ENCODE measurements at regions not wholly inside any gene's neighbourhood (a gene's known extent, or its start where the extent isn't known, plus 50 kb on each side); places are given as distances from the start of the nearest gene placed in this dataset.

GRCh38 chr2:239669181-239669898, 268.5 kb upstream of the HDAC4 start:
- Histone ChIP-seq H3K36me3 (no peaks in the 10 kb centered on the region), H4K20me1 (ENCODE audit: low read depth) (no peaks in the 10 kb centered on the region), H3F3A (ENCODE audit: low read depth) (no peaks in the 10 kb centered on the region), H3K27me3 (no peaks in the 10 kb centered on the region), H3K9ac (no peak overlapping the region), H3K79me2 (ENCODE audit: low read depth) (no peaks in the 10 kb centered on the region), H3K9me3 (ENCODE audit: low read depth) (no peaks in the 10 kb centered on the region), H2AFZ (replicated peaks) (no peak overlapping the region), H3K4me2 (no peak overlapping the region), H3K4me1 (no peaks in the 10 kb centered on the region), H3K4me3 (no peak overlapping the region), H3K27ac (no peak overlapping the region)
- Mint-ChIP-seq H3K4me1 (no peaks in the 10 kb centered on the region), H3K27me3 (ENCODE audit: insufficient read depth, low read depth) (peaks cover 11% of the 10 kb centered on the region), H3K27ac (no peak overlapping the region), H3K36me3 (no peaks in the 10 kb centered on the region), H3K9me3 (no peaks in the 10 kb centered on the region), H3K4me3 (no peak overlapping the region)
- TF ChIP-seq EZH2 (IDR thresholded peaks at IDR 0.05), result no peak
- no peak for TF ChIP-seq EZH2phosphoT487 (IDR thresholded peaks at IDR 0.05)
- TF ChIP-seq CTCF (IDR thresholded peaks at IDR 0.05), result no peak
- no peak for DNase-seq (ENCODE audit: low spot score)

- Histone ChIP-seq H3K27ac (no peak overlapping the region), H2AFZ (replicated peaks) (no peak overlapping the region), H3K9ac (no peak overlapping the region), H3F3A (ENCODE audit: low read depth) (no peaks in the 10 kb centered on the region), H3K36me3 (no peaks in the 10 kb centered on the region), H3K4me1 (no peaks in the 10 kb centered on the region), H3K9me3 (ENCODE audit: low read depth) (no peaks in the 10 kb centered on the region), H4K20me1 (ENCODE audit: low read depth) (no peaks in the 10 kb centered on the region), H3K79me2 (ENCODE audit: low read depth) (no peaks in the 10 kb centered on the region), H3K27me3 (no peaks in the 10 kb centered on the region), H3K4me2 (no peak overlapping the region), H3K4me3 (no peak overlapping the region)
- Mint-ChIP-seq H3K27me3 (ENCODE audit: insufficient read depth, low read depth) (peaks cover 9% of the 10 kb centered on the region), H3K4me3 (no peak overlapping the region), H3K4me1 (no peaks in the 10 kb centered on the region), H3K27ac (peak overlapping the region; percentile 29), H3K36me3 (no peaks in the 10 kb centered on the region), H3K9me3 (no peaks in the 10 kb centered on the region)
- TF ChIP-seq CTCF (IDR thresholded peaks at IDR 0.05), result no peak
- DNase-seq (ENCODE audit: low spot score), result no peak
Observed at GRCh38 chr2:239668651-239669050, 267.8 kb upstream of the HDAC4 start.

- Histone ChIP-seq H3K79me2 (ENCODE audit: low read depth) (no peaks in the 10 kb centered on the region), H3K4me1 (no peaks in the 10 kb centered on the region), H3K4me2 (no peak overlapping the region), H3F3A (ENCODE audit: low read depth) (no peaks in the 10 kb centered on the region), H3K9me3 (ENCODE audit: low read depth) (no peaks in the 10 kb centered on the region), H4K20me1 (ENCODE audit: low read depth) (no peaks in the 10 kb centered on the region), H3K27ac (no peak overlapping the region), H3K4me3 (no peak overlapping the region), H2AFZ (replicated peaks) (no peak overlapping the region), H3K36me3 (no peaks in the 10 kb centered on the region), H3K9ac (no peak overlapping the region), H3K27me3 (no peaks in the 10 kb centered on the region)
- no peak for DNase-seq (ENCODE audit: low spot score)
- peaks cover 1% of the 10 kb centered on the region for H3K4me1 Mint-ChIP-seq
- no peak for TF ChIP-seq EZH2 (IDR thresholded peaks at IDR 0.05)
- no peak for TF ChIP-seq EZH2phosphoT487 (IDR thresholded peaks at IDR 0.05)
- no peak for TF ChIP-seq CTCF (IDR thresholded peaks at IDR 0.05)
- H3K27me3 Mint-ChIP-seq (ENCODE audit: insufficient read depth, low read depth), result peaks cover 9% of the 10 kb centered on the region
- no peaks in the 10 kb centered on the region for H3K9me3 Mint-ChIP-seq
- H3K4me3 Mint-ChIP-seq, result no peak overlapping the region
- no peak overlapping the region for H3K27ac Mint-ChIP-seq
- H3K36me3 Mint-ChIP-seq, result no peaks in the 10 kb centered on the region
Observed at GRCh38 chr2:239668042-239668441, 267.2 kb upstream of the HDAC4 start.

All from neural progenitor cell (in vitro differentiated cells).